Ectodermal cell (in vitro differentiated cells): ENCODE measurements at regions not wholly inside any gene's neighbourhood (a gene's known extent, or its start where the extent isn't known, plus 50 kb on each side); places are given as distances from the start of the nearest gene placed in this dataset.

ENCODE experiments used
- H3K27ac ChIP-seq: 2 replicates; pipeline ENCODE4 v1.7.0; 2013; ENCODE audit warnings: mild to moderate bottlenecking, low read depth, low read length; ENCODE audit not compliant: insufficient read depth, poor library complexity, severe bottlenecking
- H3K27me3 ChIP-seq: 2 replicates; pipeline ENCODE4 v1.7.0; 2013; ENCODE audit warnings: mild to moderate bottlenecking, low read length; ENCODE audit not compliant: insufficient read depth, control insufficient read depth, poor library complexity, severe bottlenecking
- H3K36me3 ChIP-seq: one replicate; pipeline ENCODE4 v1.7.0; 2013; ENCODE audit warnings: low read length; ENCODE audit not compliant: control insufficient read depth, insufficient read depth
- H3K4me1 ChIP-seq: one replicate; pipeline ENCODE4 v1.7.0; 2013; ENCODE audit warnings: low read length; ENCODE audit not compliant: control insufficient read depth, insufficient read depth
- H3K4me3 ChIP-seq: 2 replicates; pipeline ENCODE4 v1.7.0; 2013; ENCODE audit warnings: low read depth, low read length, control low read depth; ENCODE audit not compliant: insufficient read depth
- H3K9me3 ChIP-seq: 2 replicates; pipeline ENCODE4 v1.7.0; 2013; ENCODE audit warnings: mild to moderate bottlenecking, low read length, moderate library complexity; ENCODE audit not compliant: control insufficient read depth
- WGBS, 2 experiments: methylation state at CpG; one replicate each; pipeline ENCODE4 v1.1.7; 2013; ENCODE audit warnings: missing lambda C conversion rate in 2 of 2; 5-methylcytosine and 5-hydroxymethylcytosine counted together

DNA sequence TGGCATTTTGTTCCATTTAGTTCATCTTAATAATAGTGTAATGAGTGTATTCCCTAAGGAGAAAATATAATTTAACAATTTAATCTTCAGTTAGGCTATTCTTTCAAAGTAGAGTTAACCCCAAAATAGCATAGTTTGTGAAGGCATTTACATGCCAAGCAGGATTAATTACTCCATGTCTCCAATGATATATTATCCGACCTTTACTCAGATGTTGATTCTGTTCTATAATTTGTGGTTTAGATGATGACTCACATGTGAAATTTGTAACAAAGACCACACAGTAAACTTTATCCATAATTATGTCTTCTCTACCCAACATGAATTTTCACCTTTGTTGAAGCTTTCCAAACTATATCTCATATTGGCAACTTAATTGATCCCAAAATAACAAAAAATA lies 2065.2 kb downstream of the MRPL39 start:
- no peaks in the 10 kb centered on the region for H3K4me1 ChIP-seq
- no CpG with 5 or more reads among the region's 1 CpG for WGBS, 2 experiments

DNA sequence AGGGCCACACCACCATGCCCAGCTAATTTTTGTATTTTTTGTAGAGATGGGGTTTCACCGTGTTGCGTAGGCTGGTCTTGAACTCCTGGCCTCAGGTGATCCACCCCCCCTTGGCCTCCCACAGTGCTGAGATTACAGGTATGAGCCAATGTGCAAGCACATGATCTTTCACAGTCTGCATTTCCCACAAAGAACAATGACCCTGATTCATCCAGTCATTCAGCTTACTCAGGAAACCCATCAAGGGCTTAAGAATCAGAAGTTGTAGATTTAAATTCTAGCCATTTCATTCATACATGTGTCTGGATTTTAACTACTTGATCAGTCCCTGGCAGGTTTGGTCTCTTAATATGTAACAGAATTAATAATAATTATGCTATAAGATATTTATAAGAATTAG lies 2065.7 kb downstream of the MRPL39 start:
- Histone ChIP-seq H3K9me3 (no peaks in the 10 kb centered on the region), H3K4me1 (no peaks in the 10 kb centered on the region), H3K27ac (no peak overlapping the region), H3K4me3 (no peak overlapping the region), H3K27me3 (no peaks in the 10 kb centered on the region), H3K36me3 (no peaks in the 10 kb centered on the region)
- WGBS, 2 experiments = 73 to 95% methylated on average over 2 of the region's 2 CpGs

More for the DNA sequence above, 2065.2 kb downstream of the MRPL39 start:
- H3K27ac ChIP-seq = no peak overlapping the region
- H3K9me3 ChIP-seq = no peaks in the 10 kb centered on the region
- no peak overlapping the region for H3K4me3 ChIP-seq
- H3K27me3 ChIP-seq = no peaks in the 10 kb centered on the region
- no peaks in the 10 kb centered on the region for H3K36me3 ChIP-seq

DNA sequence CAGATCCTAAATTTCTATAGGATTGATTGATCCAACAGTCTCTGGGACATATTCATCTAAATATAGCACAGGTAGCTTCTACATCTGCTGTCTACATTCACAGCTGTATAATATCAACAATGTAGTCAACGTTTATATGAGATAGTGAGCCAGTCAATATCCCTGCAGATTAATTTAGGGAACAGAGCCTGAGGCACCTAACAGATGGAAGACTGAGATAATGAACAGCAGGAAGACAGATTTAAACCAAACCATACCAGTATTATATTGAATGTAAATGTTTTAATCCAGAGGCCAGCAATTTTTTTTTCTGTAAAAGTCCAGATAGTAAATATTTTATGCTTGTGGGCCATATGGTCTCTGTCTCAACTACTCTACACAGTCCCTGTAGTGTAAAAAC lies 2072.4 kb downstream of the MRPL39 start:
- Histone ChIP-seq H3K9me3 (no peaks in the 10 kb centered on the region), H3K4me3 (no peak overlapping the region), H3K27me3 (no peaks in the 10 kb centered on the region), H3K27ac (no peak overlapping the region), H3K4me1 (no peaks in the 10 kb centered on the region), H3K36me3 (no peaks in the 10 kb centered on the region)
- 77% methylated on average over 1 of the region's 1 CpG; no CpG with 5 or more reads in 1 of the 2 experiments for WGBS, 2 experiments

DNA sequence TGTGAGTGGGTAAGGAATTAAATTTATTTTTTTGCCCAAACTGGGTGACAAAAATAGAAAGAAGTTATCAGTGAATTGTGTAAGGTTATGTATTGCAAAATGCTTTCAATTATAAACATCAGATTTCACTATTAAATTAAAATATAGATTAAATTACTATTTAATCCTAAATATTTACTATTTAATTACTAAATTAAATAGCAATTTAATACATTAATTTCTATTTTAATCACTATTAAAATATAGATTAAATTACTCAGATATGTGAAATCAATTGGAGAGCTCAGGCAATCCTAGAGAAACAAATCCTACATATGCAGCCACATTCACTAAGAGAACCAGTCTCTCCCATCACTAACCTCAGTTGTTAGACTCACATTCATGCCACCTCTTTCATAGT lies 2075.8 kb downstream of the MRPL39 start:
- Histone ChIP-seq H3K9me3 (no peaks in the 10 kb centered on the region), H3K27me3 (no peaks in the 10 kb centered on the region), H3K27ac (no peak overlapping the region), H3K36me3 (no peaks in the 10 kb centered on the region), H3K4me3 (no peak overlapping the region), H3K4me1 (no peaks in the 10 kb centered on the region)

DNA sequence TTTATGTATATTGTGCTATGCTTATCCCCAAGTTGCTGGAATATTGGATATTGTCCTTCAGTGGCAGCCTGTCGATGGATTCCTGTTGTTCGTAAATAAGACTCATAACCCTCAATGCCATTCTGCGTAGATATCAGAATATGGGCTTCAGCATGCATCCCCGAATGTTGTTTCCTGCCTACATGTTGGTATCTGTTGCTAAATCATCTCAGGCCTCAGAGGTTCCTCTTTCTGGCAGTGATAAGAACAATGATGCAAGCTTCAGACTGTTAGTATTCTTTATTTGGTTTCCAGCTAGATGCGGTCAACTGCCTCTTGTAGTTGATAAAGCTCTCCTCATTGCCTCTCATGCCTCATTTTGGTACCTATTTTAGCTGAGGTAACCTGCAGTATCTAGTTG lies 2082.6 kb downstream of the MRPL39 start:
- Histone ChIP-seq H3K36me3 (no peaks in the 10 kb centered on the region), H3K4me1 (no peaks in the 10 kb centered on the region), H3K9me3 (no peaks in the 10 kb centered on the region), H3K4me3 (no peak overlapping the region), H3K27me3 (no peaks in the 10 kb centered on the region), H3K27ac (no peak overlapping the region)
- 87 to 96% methylated on average over 5 of the region's 5 CpGs for WGBS, 2 experiments

DNA sequence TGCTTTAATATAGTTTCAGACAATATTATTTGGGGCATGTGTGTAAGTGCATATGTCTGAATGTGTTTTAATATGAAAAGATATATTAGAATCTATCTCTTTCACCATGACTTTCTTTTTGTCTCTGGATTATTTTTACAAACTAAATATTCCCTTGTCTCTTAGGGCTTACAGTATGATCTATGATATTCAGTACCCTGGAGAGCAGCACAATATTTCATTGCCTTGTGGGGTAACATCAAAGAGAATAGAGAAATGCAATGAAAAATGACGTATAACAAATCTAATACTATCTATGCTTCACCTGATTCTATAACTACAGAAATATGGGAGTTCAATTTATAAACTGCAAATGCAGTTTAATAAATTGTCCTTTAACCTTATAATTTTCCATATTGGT lies 2084.5 kb downstream of the MRPL39 start:
- Histone ChIP-seq H3K36me3 (no peaks in the 10 kb centered on the region), H3K4me1 (no peaks in the 10 kb centered on the region), H3K27ac (no peak overlapping the region), H3K4me3 (no peak overlapping the region), H3K9me3 (no peaks in the 10 kb centered on the region), H3K27me3 (no peaks in the 10 kb centered on the region)
- 80% methylated on average over 1 of the region's 1 CpG; no CpG with 5 or more reads in 1 of the 2 experiments for WGBS, 2 experiments

DNA sequence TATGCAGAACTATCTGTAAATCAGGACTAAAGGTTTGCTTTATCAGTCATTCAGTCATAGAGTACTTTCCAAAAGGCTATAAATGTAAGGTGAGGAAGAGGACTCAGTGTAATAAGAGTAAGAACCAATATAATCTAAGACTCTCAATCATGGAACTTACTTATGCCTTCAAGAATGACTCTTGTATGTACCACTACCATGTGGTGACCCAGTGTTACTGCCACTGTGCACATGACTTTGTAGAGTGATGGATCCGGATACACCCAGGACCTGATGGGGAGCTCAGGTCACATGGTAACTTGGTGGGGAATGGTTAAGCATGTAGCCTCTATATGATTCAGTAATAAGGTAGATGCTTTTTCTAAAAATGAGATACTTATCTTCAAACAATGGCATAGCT lies 2099.8 kb downstream of the MRPL39 start:
- Histone ChIP-seq H3K9me3 (no peaks in the 10 kb centered on the region), H3K4me1 (no peaks in the 10 kb centered on the region), H3K27me3 (no peaks in the 10 kb centered on the region), H3K27ac (no peak overlapping the region), H3K4me3 (no peak overlapping the region), H3K36me3 (no peaks in the 10 kb centered on the region)
- 94 to 100% methylated on average over 1 of the region's 1 CpG for WGBS, 2 experiments

DNA sequence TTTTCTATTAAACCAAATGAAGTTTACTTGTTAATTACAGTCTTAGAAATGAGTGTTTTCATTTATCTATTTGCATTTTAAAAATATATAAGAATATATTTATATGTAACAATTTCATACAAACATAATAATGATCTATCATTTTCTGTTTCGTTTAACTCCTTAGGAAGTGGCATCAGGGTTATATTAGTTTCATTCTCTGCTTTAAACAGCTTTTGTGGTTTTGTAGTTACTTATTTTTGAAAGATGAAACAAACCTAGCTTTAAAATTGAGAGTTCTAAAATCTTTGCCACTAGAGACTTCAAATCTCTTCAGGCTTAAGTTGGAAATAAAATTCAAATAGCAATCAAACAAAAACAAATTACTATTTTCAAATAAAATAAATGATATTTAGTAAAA lies 2110.6 kb downstream of the MRPL39 start:
- Histone ChIP-seq H3K27ac (no peak overlapping the region), H3K4me1 (no peaks in the 10 kb centered on the region), H3K27me3 (no peaks in the 10 kb centered on the region), H3K36me3 (no peaks in the 10 kb centered on the region), H3K9me3 (no peaks in the 10 kb centered on the region), H3K4me3 (no peak overlapping the region)
- no CpG with 5 or more reads among the region's 1 CpG for WGBS, 2 experiments

DNA sequence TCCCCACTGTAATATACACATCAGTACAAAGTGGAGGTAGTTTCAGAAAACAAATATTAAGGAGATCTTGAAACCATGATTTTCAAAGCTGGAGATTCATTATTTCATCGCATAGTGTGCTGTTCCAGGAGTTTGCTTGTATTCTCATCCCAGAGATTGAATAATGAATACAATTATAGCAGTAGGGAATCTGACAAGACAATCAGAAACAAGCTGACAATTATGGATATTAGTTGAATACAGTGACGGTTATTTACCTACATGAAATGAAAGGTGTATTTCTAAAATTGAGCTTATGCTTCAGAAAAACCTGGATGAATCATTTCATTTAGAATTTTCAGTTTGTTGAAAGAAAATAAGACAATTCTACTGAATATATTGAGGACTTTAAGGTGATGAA lies 2119.0 kb downstream of the MRPL39 start:
- H3K27me3 ChIP-seq = no peaks in the 10 kb centered on the region
- no peaks in the 10 kb centered on the region for H3K36me3 ChIP-seq
- WGBS, 2 experiments = 88 to 95% methylated on average over 2 of the region's 2 CpGs
- no peaks in the 10 kb centered on the region for H3K9me3 ChIP-seq
- H3K4me1 ChIP-seq = no peaks in the 10 kb centered on the region
- no peak overlapping the region for H3K4me3 ChIP-seq
- H3K27ac ChIP-seq = no peak overlapping the region

DNA sequence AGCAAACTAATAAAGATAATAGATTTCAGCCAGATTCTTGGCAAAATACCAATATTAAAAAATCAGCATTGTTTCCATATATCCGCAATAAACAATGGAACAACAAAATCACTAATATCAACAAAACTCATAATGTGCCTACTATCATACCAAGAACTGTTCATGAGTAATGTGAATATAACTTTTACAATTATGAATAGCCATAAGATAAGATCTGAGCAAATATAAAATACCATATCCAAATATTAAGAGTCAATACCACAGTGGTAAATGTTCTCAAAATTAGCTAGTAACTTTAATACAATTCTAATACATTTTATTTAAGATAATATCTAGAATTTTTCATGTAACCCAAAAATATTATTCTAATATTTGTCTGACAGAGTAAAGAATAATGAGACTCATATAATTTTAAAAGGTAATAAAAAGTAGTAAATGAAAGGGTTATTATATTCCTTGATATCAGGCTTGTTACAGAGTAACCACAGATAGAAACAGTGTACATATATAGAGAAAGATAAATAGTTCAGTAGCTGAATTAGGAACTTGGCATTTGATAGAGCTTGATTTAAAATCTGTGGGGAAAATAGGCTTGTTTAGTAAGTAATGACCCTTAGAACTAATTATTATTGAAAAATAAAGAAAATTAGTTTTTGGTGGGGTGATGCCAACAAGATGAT lies 2126.6 kb downstream of the MRPL39 start:
- Histone ChIP-seq H3K4me3 (no peak overlapping the region), H3K4me1 (no peaks in the 10 kb centered on the region), H3K27ac (no peak overlapping the region), H3K27me3 (no peaks in the 10 kb centered on the region), H3K36me3 (no peaks in the 10 kb centered on the region), H3K9me3 (no peaks in the 10 kb centered on the region)
- 100% methylated on average over 1 of the region's 1 CpG; no CpG with 5 or more reads in 1 of the 2 experiments for WGBS, 2 experiments

DNA sequence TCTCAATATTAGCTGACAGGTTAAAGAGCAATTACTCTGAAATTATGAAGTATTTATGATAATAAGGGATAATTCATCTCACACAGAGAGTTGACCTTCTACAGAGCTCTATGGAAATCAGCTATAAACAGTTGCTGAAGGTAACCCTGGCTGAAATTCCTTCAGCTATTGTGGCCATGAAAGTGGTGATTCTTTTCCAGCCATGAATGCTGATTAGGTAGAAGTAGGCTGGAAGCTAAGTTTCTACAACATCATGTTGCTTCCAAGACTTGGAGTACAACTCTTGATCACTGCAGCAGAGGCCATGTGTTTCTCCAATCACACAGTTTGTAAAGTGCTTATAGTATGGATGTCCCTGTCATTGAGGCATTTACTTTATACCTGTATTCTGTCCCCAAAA lies 2128.9 kb downstream of the MRPL39 start:
- no peaks in the 10 kb centered on the region for H3K9me3 ChIP-seq

More for the DNA sequence above, 2128.9 kb downstream of the MRPL39 start:
- H3K36me3 ChIP-seq = no peaks in the 10 kb centered on the region
- H3K27me3 ChIP-seq = no peaks in the 10 kb centered on the region
- no peak overlapping the region for H3K27ac ChIP-seq
- no peak overlapping the region for H3K4me3 ChIP-seq
- H3K4me1 ChIP-seq = no peaks in the 10 kb centered on the region
